Neural cell (in vitro differentiated cells): ENCODE measurements at regions not wholly inside any gene's neighbourhood (a gene's known extent, or its start where the extent isn't known, plus 50 kb on each side); places are given as distances from the start of the nearest gene placed in this dataset.

Source experiments
- CTCF ChIP-seq: fragments of 450-650 bp; IDR thresholded peaks from 2 replicates; pipeline ENCODE4 v1.5.1; 2014; ENCODE audit warnings: antibody characterized with exemption, mild to moderate bottlenecking, moderate library complexity; ENCODE audit not compliant: poor library complexity, severe bottlenecking
- RAD21 ChIP-seq: fragments of 450-650 bp; conservative IDR thresholded peaks from 2 replicates; pipeline ENCODE4 v1.6.1; 2014; ENCODE audit warnings: antibody characterized with exemption, mild to moderate bottlenecking, moderate library complexity

- TF ChIP-seq CTCF (peak; percentile 45), RAD21 (peak; percentile 23)
Observed at GRCh38 chr10:84715911-84716310, 387.5 kb downstream of the CCSER2 start.
